ENCODE measurements at regions not wholly inside any gene's neighbourhood (a gene's known extent, or its start where the extent isn't known, plus 50 kb on each side); places are given as distances from the start of the nearest gene placed in this dataset.
"Not testable (repeated sequence)": the region's sequence is repeated elsewhere in the genome, so short reads cannot be mapped to it uniquely, and the experiment has no call there.

GRCh38 chr3:161630794-161631193 is 134.2 kb downstream of the OTOL1 start:
- TF ChIP-seq CTCF (IDR thresholded peaks at IDR 0.05; ENCODE audit: low read depth, low read length, missing control alignments): no peak
- H3K4me3 ChIP-seq (replicated peaks; ENCODE audit: low read depth, low read length): no peak overlapping the region
- no peak for DNase-seq (ENCODE audit: extremely low read depth, low read depth)

GRCh38 chr3:161631536-161631935 is 134.9 kb downstream of the OTOL1 start:
- H3K4me3 ChIP-seq (replicated peaks; ENCODE audit: low read depth, low read length): no peak overlapping the region
- DNase-seq (ENCODE audit: extremely low read depth, low read depth): no peak
- TF ChIP-seq CTCF (IDR thresholded peaks at IDR 0.05; ENCODE audit: low read depth, low read length, missing control alignments): no peak

- no peak overlapping the region for H3K4me3 ChIP-seq (replicated peaks; ENCODE audit: low read depth, low read length)
- no peak for TF ChIP-seq CTCF (IDR thresholded peaks at IDR 0.05; ENCODE audit: low read depth, low read length, missing control alignments)
- no peak for DNase-seq (ENCODE audit: extremely low read depth, low read depth)
These were observed 141.0 kb downstream of the OTOL1 start for GRCh38 chr3:161637559-161637958.

- not testable (repeated sequence) for DNase-seq (ENCODE audit: extremely low read depth, low read depth); H3K4me3 ChIP-seq (replicated peaks; ENCODE audit: low read depth, low read length)
These were observed 142.5 kb downstream of the OTOL1 start for GRCh38 chr3:161639095-161639494.

GRCh38 chr3:161640181-161640580 is 143.6 kb downstream of the OTOL1 start:
- TF ChIP-seq CTCF (IDR thresholded peaks at IDR 0.05; ENCODE audit: low read depth, low read length, missing control alignments): no peak
- no peak for DNase-seq (ENCODE audit: extremely low read depth, low read depth)
- no peak overlapping the region for H3K4me3 ChIP-seq (replicated peaks; ENCODE audit: low read depth, low read length)

- TF ChIP-seq CTCF (IDR thresholded peaks at IDR 0.05; ENCODE audit: low read depth, low read length, missing control alignments): no peak
- DNase-seq (ENCODE audit: extremely low read depth, low read depth): no peak
- no peak overlapping the region for H3K4me3 ChIP-seq (replicated peaks; ENCODE audit: low read depth, low read length)
These were observed 144.7 kb downstream of the OTOL1 start for GRCh38 chr3:161641287-161641686.

- no peak for DNase-seq (ENCODE audit: extremely low read depth, low read depth)
- H3K4me3 ChIP-seq (replicated peaks; ENCODE audit: low read depth, low read length): no peak overlapping the region
- no peak for TF ChIP-seq CTCF (IDR thresholded peaks at IDR 0.05; ENCODE audit: low read depth, low read length, missing control alignments)
These were observed 148.5 kb downstream of the OTOL1 start for GRCh38 chr3:161644891-161645635.
